ENCODE measurements at regions not wholly inside any gene's neighbourhood (a gene's known extent, or its start where the extent isn't known, plus 50 kb on each side); places are given as distances from the start of the nearest gene placed in this dataset.
"Not testable (repeated sequence)": the region's sequence is repeated elsewhere in the genome, so short reads cannot be mapped to it uniquely, and the experiment has no call there.

DNA sequence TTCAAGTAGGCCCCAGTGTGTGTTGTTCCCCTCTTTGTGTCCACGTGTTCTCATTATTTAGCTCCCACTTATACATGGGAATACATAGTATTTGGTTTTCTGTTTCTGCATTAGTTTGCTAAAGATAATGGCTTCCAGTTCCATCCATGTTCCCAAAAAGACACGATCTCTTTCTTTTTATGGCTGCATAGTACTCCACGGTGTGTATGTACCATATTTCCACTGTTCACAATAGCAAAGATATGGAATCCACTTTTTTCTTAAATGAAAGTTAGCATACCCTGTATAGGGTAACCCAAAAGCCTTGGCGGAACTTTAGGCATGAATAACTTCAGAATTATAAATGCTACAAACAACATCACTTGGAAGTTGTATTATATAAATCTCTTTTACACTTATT, 83.4 kb upstream of the NDUFV2 start:
- Histone ChIP-seq H3K4me1 (ENCODE audit: control insufficient read depth, insufficient read depth, low read length) (peaks cover 16% of the 10 kb centered on the region), H3K9ac (ENCODE audit: low read length in 2 of 2) (no peak overlapping the region), H3K27ac (ENCODE audit: low read length) (no peak overlapping the region)

DNA sequence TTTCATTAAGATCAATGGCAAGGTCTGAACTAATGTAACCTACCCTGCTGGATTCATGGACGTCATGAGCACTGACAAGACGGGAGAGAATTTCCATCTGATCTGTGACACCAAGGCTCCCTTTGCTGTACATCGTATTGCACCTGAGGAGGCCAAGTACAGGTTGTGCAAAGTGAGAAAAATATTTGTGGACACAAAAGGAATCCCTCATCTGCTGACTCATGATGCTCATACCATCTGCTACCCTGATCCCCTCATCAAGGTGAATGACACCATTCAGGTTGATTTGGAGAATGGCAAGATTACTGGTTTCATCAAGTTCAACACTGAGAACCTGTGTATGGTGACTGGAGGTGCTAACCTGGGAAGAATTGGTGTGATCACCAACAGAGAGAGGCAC, 82.3 kb upstream of the NDUFV2 start:
- no peaks in the 10 kb centered on the region for H3K27me3 ChIP-seq (ENCODE audit: control insufficient read depth in 1 of 2, insufficient read depth in 2 of 2, low read length in 2 of 2)
- H3K9me3 ChIP-seq (ENCODE audit: control insufficient read depth in 2 of 2, low read length in 2 of 2), result peaks cover 0 to 8% of the 10 kb centered on the region in 2 donors
- H3K4me3 ChIP-seq (ENCODE audit: low read length in 2 of 2), result no peak overlapping the region
- H3K36me3 ChIP-seq (ENCODE audit: control insufficient read depth in 2 of 2, insufficient read depth in 2 of 2, low read length in 2 of 2), result no peaks in the 10 kb centered on the region
- peaks cover 16% of the 10 kb centered on the region for H3K4me1 ChIP-seq (ENCODE audit: control insufficient read depth, insufficient read depth, low read length)
- H3K9ac ChIP-seq (ENCODE audit: low read length in 2 of 2), result no peak overlapping the region
- no peak overlapping the region for H3K27ac ChIP-seq (ENCODE audit: low read length)

More for the DNA sequence above, 83.4 kb upstream of the NDUFV2 start:
- Histone ChIP-seq H3K36me3 (ENCODE audit: control insufficient read depth in 2 of 2, insufficient read depth in 2 of 2, low read length in 2 of 2) (no peaks in the 10 kb centered on the region), H3K9me3 (ENCODE audit: control insufficient read depth in 2 of 2, low read length in 2 of 2) (peaks cover 0 to 8% of the 10 kb centered on the region in 2 donors), H3K27me3 (ENCODE audit: control insufficient read depth in 1 of 2, insufficient read depth in 2 of 2, low read length in 2 of 2) (no peaks in the 10 kb centered on the region), H3K4me3 (ENCODE audit: low read length in 2 of 2) (no peak overlapping the region)

DNA sequence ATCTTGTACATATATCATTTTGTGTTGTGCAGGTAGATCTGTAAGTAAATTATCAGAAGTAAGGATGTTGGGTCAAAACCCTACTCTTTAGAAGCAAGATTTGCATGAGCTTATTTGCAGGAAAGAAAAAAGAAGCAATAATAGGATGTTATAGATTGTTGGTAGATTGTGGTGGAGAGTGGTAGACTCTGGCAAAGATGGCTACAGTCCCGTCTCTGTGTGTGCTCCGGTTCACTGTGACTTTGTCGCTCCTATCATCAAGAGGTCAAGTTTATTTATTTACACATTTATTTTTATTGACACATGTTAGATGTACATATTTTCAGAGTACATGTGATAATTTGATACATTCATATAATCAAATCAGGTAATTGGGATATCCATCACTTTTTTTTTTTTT, 81.0 kb upstream of the NDUFV2 start:
- no peaks in the 10 kb centered on the region for H3K27me3 ChIP-seq (ENCODE audit: control insufficient read depth in 1 of 2, insufficient read depth in 2 of 2, low read length in 2 of 2)
- H3K9me3 ChIP-seq (ENCODE audit: control insufficient read depth in 2 of 2, low read length in 2 of 2), result peaks cover 0 to 8% of the 10 kb centered on the region in 2 donors
- no peak overlapping the region for H3K9ac ChIP-seq (ENCODE audit: low read length in 2 of 2)
- no peaks in the 10 kb centered on the region for H3K36me3 ChIP-seq (ENCODE audit: control insufficient read depth in 2 of 2, insufficient read depth in 2 of 2, low read length in 2 of 2)
- no peak overlapping the region for H3K27ac ChIP-seq (ENCODE audit: low read length)
- H3K4me1 ChIP-seq (ENCODE audit: control insufficient read depth, insufficient read depth, low read length), result peaks cover 14% of the 10 kb centered on the region
- H3K4me3 ChIP-seq (ENCODE audit: low read length in 2 of 2), result no peak overlapping the region

DNA sequence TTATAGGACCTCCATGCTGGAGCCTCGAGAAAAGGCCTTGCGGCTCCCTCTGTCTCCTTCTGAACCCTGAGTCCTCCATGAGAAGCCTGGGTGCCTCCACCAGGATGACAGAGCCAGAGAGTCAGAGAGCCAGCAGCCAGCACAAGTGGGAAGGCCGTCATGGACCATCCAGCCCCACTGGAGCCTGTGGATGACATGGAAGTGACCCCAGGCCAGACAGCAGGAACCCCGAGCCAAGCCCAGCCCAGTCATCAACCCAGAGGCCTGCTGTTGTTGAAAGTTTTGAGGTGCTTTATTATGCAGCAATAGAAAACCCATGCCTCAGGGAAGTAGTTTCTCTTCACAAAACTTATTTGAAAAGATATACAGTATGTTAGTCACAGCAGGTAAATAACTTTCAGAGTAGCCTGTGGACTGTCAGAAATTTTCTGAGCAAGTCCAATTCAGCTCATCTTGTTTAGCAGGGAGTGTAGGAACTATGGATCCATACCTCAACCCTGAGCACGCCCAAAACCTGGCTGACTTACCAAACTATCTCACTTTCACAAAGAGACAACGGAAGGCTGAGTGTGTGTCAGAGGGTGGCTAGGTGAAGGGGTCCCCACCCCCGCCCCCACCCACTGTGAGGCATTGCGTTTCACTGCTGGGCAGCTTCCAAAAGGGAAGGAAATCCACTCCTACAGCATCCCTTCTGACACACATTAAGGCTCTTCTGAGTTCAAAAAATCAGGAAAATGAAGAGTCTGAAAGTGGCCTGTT, 79.9 kb upstream of the NDUFV2 start:
- H3K4me1 ChIP-seq (ENCODE audit: control insufficient read depth, insufficient read depth, low read length), result peaks cover 3% of the 10 kb centered on the region
- H3K27ac ChIP-seq (ENCODE audit: low read length), result no peak overlapping the region
- no peak overlapping the region for H3K9ac ChIP-seq (ENCODE audit: low read length in 2 of 2)
- peaks cover 0 to 8% of the 10 kb centered on the region in 2 donors for H3K9me3 ChIP-seq (ENCODE audit: control insufficient read depth in 2 of 2, low read length in 2 of 2)
- no peak overlapping the region for H3K4me3 ChIP-seq (ENCODE audit: low read length in 2 of 2)
- no peaks in the 10 kb centered on the region for H3K36me3 ChIP-seq (ENCODE audit: control insufficient read depth in 2 of 2, insufficient read depth in 2 of 2, low read length in 2 of 2)
- H3K27me3 ChIP-seq (ENCODE audit: control insufficient read depth in 1 of 2, insufficient read depth in 2 of 2, low read length in 2 of 2), result no peaks in the 10 kb centered on the region

DNA sequence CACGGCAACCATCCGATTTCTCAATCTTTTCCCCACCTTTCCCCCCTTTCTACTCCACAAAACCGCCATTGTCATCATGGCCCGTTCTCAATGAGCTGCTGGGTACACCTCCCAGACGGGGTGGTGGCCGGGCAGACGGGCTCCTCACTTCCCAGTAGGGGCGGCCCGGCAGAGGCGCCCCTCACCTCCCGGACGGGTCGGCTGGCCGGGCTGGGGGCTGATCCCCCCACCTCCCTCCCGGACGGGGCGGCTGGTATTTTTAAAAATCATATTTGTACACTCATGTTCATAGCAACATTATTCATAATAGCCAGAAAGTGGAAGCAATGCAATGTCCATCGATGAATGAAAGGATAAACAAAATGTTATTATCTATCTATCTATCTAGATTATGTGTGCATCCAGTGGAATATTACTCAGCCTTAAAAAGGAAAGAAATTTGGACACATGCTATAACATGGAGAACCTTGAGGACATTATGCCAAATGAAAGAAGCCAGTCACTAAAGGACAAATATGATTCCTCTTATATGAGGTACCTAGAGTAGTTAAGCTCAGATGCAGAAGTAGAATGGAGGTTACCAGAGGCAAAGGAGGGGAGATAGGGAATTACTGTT, 78.4 kb upstream of the NDUFV2 start:
- H3K27me3 ChIP-seq (ENCODE audit: control insufficient read depth in 1 of 2, insufficient read depth in 2 of 2, low read length in 2 of 2); H3K9ac ChIP-seq (ENCODE audit: low read length in 2 of 2); H3K36me3 ChIP-seq (ENCODE audit: control insufficient read depth in 2 of 2, insufficient read depth in 2 of 2, low read length in 2 of 2); H3K9me3 ChIP-seq (ENCODE audit: control insufficient read depth in 2 of 2, low read length in 2 of 2); H3K4me1 ChIP-seq (ENCODE audit: control insufficient read depth, insufficient read depth, low read length); H3K27ac ChIP-seq (ENCODE audit: low read length); H3K4me3 ChIP-seq (ENCODE audit: low read length in 2 of 2): not testable (repeated sequence)

DNA sequence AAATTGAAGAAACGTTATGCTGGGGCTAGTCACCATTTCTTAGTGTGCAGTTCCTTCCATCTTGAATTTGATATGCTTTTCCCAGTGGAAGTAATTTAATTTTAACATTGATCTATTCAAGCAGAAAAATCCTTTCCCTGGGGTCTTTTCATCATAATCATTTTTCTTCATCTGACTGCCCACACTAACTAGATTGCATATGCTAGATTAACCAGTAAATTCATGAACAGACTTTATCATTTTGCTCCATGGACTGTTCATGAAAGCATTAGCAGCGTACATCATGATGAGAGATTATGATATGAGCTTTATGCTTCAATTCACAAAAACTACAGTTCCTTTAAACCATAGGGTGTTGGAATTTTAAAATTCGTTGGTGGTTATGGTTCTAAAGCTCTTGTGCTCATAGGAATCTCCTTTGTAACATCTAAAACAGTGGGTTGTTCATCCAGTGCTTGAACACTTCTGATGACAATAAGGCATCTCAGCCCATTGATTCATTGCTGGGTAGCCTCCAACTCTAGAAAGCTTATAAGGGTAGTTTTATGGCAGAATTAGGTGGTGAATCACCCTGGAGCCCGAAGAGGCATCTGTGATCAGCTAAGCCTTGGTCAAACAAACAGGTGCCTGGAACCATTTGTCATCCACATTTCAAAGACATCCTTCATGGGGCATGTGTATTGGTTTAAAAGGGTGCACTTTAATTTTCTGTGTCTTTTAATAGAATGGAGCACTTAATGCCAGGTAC, 77.2 kb upstream of the NDUFV2 start:
- Histone ChIP-seq H3K27me3 (ENCODE audit: control insufficient read depth in 1 of 2, insufficient read depth in 2 of 2, low read length in 2 of 2) (no peaks in the 10 kb centered on the region), H3K9ac (ENCODE audit: low read length in 2 of 2) (no peak overlapping the region), H3K4me1 (ENCODE audit: control insufficient read depth, insufficient read depth, low read length) (no peaks in the 10 kb centered on the region), H3K4me3 (ENCODE audit: low read length in 2 of 2) (no peak overlapping the region), H3K27ac (ENCODE audit: low read length) (no peak overlapping the region), H3K36me3 (ENCODE audit: control insufficient read depth in 2 of 2, insufficient read depth in 2 of 2, low read length in 2 of 2) (no peaks in the 10 kb centered on the region), H3K9me3 (ENCODE audit: control insufficient read depth in 2 of 2, low read length in 2 of 2) (no peaks in the 10 kb centered on the region)

DNA sequence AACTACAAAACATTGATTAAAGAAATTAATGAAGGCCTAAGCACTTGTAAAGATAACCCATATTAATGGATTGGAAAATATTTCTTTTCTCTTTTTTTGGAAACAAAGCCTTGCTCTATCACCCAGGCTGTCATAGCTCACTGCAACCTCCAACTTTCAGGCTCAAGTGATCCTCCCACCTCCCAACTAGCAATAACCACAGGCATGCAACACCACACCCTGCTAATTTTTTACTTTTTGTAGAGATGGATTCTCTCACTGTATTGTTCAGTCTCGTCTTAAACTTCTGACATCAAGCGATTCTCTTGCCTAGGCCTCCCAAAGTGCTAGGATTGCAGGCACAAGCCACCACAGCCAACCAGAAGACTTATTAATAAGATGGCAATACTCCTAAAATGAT, 73.4 kb upstream of the NDUFV2 start:
- Histone ChIP-seq H3K9ac (ENCODE audit: low read length in 2 of 2) (no peak overlapping the region), H3K36me3 (ENCODE audit: control insufficient read depth in 2 of 2, insufficient read depth in 2 of 2, low read length in 2 of 2) (no peaks in the 10 kb centered on the region), H3K27ac (ENCODE audit: low read length) (no peak overlapping the region), H3K27me3 (ENCODE audit: control insufficient read depth in 1 of 2, insufficient read depth in 2 of 2, low read length in 2 of 2) (no peaks in the 10 kb centered on the region), H3K9me3 (ENCODE audit: control insufficient read depth in 2 of 2, low read length in 2 of 2) (no peaks in the 10 kb centered on the region), H3K4me1 (ENCODE audit: control insufficient read depth, insufficient read depth, low read length) (no peaks in the 10 kb centered on the region), H3K4me3 (ENCODE audit: low read length in 2 of 2) (no peak overlapping the region)

DNA sequence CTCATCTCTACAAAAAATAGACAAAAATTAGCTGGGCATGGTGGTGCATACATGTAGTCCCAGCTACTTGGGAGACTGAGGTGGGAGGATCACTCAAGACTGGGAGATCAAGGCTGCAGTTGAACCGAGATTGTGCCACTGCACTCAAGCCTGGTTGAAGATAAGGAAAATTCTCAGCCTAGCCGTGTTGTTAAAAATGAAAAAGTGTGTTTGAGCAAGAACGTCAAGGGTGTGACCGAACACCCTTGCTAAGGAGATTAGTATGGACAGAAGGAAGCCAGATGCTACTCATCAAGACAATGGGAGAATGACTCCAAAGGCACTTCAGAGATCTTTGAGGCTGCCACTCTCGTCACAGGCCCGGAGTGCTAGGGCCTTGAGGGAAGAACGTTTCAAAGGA, 70.0 kb upstream of the NDUFV2 start:
- Histone ChIP-seq H3K27me3 (ENCODE audit: control insufficient read depth in 1 of 2, insufficient read depth in 2 of 2, low read length in 2 of 2) (no peaks in the 10 kb centered on the region), H3K4me1 (ENCODE audit: control insufficient read depth, insufficient read depth, low read length) (no peaks in the 10 kb centered on the region), H3K9ac (ENCODE audit: low read length in 2 of 2) (no peak overlapping the region), H3K4me3 (ENCODE audit: low read length in 2 of 2) (no peak overlapping the region), H3K27ac (ENCODE audit: low read length) (no peak overlapping the region), H3K9me3 (ENCODE audit: control insufficient read depth in 2 of 2, low read length in 2 of 2) (no peaks in the 10 kb centered on the region), H3K36me3 (ENCODE audit: control insufficient read depth in 2 of 2, insufficient read depth in 2 of 2, low read length in 2 of 2) (no peaks in the 10 kb centered on the region)

DNA sequence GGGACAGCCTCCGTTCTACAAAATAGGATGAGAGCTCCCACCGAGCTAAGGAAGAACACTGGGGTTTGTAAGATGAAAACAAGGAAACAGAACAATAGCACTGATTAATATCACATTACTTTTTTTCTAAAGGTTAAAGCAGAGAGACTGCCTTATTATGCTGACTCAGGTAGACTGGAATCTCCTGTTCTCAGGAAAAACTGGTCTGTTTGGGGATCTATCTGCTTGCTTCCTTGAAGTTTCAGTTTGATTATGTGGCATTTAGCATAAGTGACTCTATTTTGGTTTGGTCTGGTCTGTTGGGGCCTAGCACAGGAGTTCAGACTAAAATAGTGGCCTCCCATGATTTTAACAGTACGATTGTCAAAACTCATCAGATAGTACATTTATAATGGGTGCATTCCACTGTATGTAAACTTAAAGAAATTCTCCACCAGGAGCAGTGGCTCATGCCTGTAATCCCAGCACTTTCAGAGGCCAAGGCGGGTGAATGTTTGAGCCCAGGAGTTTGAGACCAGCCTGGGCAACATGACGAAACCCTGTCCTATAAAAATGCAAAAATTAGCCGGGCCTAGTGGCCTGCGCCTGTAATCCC, 64.1 kb upstream of the NDUFV2 start:
- no peaks in the 10 kb centered on the region for H3K36me3 ChIP-seq (ENCODE audit: control insufficient read depth in 2 of 2, insufficient read depth in 2 of 2, low read length in 2 of 2)
- H3K4me1 ChIP-seq (ENCODE audit: control insufficient read depth, insufficient read depth, low read length), result peaks cover 3% of the 10 kb centered on the region
- H3K27ac ChIP-seq (ENCODE audit: low read length), result no peak overlapping the region
- no peaks in the 10 kb centered on the region for H3K27me3 ChIP-seq (ENCODE audit: control insufficient read depth in 1 of 2, insufficient read depth in 2 of 2, low read length in 2 of 2)
- H3K4me3 ChIP-seq (ENCODE audit: low read length in 2 of 2), result no peak overlapping the region
- no peak overlapping the region for H3K9ac ChIP-seq (ENCODE audit: low read length in 2 of 2)
- H3K9me3 ChIP-seq (ENCODE audit: control insufficient read depth in 2 of 2, low read length in 2 of 2), result no peaks in the 10 kb centered on the region

DNA sequence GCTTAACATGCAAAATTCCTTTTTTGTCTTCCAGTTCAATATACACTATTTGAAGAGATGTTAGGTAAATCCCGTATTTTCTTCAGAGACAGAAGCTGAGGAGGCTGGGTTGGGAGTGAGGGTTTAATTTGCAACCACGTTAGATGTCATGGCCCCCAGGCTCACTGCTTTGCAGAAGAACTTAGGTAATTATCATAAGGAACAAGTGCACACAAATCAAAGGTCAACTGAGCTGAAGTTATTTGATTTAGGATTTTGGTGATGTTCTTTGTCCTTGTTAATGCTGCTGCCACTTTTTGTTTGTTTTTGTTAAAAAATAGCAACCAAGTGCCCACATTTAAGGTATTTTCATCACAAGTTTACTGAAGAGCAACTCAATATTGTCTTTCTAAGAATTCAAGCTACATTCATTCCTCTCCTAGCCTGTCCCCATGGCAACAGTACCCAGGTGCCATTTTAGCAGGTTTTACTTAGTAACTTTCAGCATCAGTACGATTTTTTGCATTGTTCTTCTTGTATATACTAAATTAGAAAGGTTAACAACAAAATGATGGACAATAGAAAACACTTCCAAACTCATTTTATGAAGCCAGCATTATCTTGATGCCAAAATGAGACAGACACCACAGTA, 62.9 kb upstream of the NDUFV2 start:
- no peaks in the 10 kb centered on the region for H3K36me3 ChIP-seq (ENCODE audit: control insufficient read depth in 2 of 2, insufficient read depth in 2 of 2, low read length in 2 of 2)
- no peak overlapping the region for H3K27ac ChIP-seq (ENCODE audit: low read length)
- no peak overlapping the region for H3K9ac ChIP-seq (ENCODE audit: low read length in 2 of 2)
- no peak overlapping the region for H3K4me3 ChIP-seq (ENCODE audit: low read length in 2 of 2)
- peaks cover 3% of the 10 kb centered on the region for H3K4me1 ChIP-seq (ENCODE audit: control insufficient read depth, insufficient read depth, low read length)
- no peaks in the 10 kb centered on the region for H3K27me3 ChIP-seq (ENCODE audit: control insufficient read depth in 1 of 2, insufficient read depth in 2 of 2, low read length in 2 of 2)
- no peaks in the 10 kb centered on the region for H3K9me3 ChIP-seq (ENCODE audit: control insufficient read depth in 2 of 2, low read length in 2 of 2)
